ENCODE measurements at regions not wholly inside any gene's neighbourhood (a gene's known extent, or its start where the extent isn't known, plus 50 kb on each side); places are given as distances from the start of the nearest gene placed in this dataset.
"Not testable (repeated sequence)": the region's sequence is repeated elsewhere in the genome, so short reads cannot be mapped to it uniquely, and the experiment has no call there.

DNA sequence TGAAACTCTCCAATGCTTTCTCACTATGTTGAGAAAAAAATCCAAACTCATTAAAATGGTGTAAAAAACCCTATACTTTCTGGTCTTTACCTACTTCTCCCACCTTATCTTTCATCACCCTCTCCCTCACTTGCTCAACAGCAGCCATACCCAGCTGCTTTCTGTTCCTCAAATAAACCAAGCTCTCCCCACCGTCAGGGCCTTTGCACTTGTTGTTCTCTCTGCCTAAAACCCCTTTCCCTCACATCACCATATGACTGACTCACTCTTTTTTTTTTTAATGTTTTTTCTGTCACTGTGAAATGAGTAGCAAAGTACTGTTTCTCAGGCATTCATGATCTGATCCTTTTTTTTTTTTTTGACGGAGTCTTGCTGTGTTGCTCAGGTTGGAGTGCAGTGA, 122.3 kb upstream of the TMEM164 start:
- peak; percentile 93 for DNase-seq

- peak; percentile 23 for DNase-seq
Observed at GRCh38 chrX:109886122-109886761, 116.7 kb upstream of the TMEM164 start.

- DNase-seq = peak; percentile 89
Observed at GRCh38 chrX:109889289-109890006, 113.5 kb upstream of the TMEM164 start.

- no peak for DNase-seq
Observed at GRCh38 chrX:109890300-109890699, 112.6 kb upstream of the TMEM164 start.

DNA sequence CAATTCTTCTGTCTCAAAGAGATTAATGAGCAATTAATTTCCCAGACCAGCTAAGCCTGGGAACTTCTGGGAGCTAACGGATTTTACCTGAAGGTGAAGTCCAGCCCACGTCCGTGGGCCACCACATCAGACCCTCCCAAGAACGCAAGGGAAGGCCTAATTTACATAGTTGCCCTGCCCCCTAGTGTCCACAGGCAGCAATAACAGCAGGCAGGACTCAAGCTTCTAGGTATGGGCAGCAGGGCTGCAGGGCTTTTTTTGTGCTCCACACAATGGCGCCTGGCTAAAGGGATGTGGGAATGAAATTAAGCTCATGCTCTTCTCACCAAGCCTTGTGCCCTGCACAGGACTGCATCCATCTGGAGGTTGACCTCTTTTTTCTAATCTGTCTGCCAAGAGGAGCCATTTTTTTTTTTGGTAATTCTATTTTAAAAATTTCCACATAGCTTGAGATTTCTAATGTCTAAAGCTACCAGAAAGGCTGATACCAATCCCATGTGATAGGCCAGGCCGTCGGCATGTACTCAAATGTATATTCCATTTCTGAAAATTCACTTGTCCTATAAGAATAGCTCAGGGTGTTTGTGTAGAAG, 111.9 kb upstream of the TMEM164 start:
- peak; percentile 55 for DNase-seq

DNA sequence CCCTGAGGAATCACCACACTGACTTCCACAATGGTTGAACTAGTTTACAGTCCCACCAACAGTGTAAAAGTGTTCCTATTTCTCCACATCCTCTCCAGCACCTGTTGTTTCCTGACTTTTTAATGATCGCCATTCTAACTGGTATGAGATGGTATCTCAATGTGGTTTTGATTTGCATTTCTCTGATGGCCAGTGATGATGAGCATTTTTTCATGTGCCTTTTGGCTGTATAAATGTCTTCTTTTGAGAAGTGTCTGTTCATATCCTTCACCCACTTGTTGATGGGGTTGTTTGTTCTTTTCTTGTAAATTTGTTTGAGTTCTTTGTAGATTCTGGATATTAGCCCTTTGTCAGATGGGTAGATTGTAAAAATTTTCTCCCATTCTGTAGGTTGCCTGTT, 106.9 kb upstream of the TMEM164 start:
- DNase-seq = not testable (repeated sequence)

DNA sequence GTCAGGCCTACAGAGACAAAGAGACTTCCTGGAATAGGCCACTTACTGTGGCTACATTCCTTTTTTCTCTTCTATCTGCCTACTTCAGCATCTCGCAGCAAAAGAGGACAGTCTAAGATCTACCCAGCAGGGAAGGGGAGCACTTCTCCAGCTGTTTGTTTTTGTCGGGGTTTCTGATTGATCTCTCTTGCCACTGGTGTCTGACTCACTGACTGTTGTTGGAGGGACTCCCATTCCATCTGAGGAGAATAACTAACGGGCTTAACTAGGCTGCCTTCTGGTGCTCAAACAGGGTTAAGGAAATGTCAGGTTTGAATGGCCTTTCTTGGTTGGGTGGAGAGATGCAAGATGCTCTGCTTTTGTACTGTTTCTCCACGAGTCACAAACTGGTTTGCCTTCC, 100.2 kb upstream of the TMEM164 start:
- no peak for DNase-seq

DNA sequence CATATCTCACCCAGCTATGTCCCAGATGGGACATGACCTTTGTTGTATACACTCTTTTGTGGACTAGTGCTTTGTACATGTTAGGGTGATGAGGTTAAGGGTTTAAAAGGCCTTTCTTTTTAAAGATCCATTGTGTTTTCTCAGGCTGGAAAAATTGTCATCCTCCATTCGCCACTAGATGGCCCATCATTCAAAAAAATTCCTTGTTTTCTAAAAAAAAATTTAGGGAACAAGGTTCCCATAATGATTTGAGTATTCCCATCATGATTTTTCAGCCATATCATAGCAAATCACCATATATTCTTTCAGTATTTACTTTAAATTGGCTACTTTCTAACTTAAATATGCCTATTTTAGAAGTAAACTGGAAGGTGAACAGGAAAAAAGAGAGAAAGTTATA, 91.9 kb upstream of the TMEM164 start:
- DNase-seq = no peak

GRCh38 chrX:109912993-109913392, 89.9 kb upstream of the TMEM164 start:
- DNase-seq = not testable (repeated sequence)

DNA sequence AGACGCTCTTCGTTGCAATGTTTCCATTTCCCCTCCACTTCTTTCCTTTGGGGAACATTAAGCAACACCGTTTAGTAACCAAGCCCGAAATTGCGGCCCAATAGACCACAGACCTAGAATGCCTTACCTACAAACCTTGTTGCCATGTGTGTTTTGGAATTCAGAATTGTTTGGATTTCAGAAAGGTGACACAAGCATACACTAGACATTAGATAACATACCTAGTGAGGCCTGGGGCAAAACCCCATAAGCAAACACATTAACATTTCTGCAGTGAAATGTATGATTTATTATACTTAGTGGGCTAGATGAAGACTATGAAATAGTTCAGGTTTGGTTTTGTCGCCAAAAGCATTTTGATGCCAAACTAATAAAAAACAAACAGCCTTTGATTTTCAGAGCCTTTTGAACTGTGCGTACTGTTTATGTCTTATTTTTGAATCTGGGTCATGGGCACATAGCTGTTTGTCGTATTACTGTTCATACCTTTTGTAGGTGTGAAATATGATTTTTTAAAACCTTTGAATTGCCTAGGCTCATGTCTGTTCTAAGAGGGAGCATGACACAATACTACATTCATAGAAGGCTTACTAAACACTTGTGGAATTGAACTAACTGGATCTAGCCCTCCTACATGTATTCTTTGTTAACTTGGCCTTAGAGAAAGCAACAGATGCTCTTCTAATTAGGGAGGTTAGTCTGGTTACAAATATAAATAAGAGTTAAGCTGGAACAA, 88.6 kb upstream of the TMEM164 start:
- no peak for DNase-seq

DNA sequence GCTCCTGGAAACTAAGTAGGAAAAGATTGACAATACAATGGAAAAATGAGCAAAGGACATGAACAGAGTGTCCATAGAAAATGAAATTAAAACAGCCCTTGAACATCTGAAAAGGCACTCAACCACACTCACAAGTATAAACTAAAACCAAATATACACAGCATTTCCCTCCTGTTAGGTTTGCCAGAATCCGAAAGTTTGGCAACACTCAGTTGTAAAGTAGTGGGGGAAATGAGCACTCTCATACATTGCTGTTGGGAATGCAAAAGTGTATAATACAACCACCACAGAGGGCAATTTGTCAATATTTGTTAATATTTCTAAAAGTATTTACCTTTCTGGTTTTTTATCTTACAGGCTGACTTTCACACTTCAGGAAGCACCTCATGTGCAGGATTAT, 84.2 kb upstream of the TMEM164 start:
- no peak for DNase-seq

DNA sequence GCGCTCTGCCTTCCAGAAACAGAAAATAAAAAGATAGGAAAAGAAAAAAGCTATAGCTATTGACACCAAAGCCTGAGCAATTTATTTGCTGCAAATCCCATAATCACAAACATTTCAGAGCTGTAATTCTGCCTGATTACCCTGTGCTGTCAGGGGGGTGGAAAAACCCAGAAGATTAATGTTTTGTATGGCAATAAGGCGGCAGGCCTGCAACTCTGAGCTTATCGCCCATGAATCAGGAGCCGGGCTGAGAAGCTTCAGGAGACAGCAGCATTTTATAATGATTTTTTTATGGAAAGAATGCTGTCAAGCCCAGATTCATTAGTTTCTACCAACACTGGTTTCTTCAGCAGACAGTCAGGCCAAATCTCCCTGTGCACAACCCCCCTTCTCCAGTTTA, 82.6 kb upstream of the TMEM164 start:
- no peak for DNase-seq

- DNase-seq = no peak
Observed at GRCh38 chrX:109920868-109921267, 82.0 kb upstream of the TMEM164 start.

- DNase-seq = no peak
Observed at GRCh38 chrX:109922190-109922589, 80.7 kb upstream of the TMEM164 start.

DNA sequence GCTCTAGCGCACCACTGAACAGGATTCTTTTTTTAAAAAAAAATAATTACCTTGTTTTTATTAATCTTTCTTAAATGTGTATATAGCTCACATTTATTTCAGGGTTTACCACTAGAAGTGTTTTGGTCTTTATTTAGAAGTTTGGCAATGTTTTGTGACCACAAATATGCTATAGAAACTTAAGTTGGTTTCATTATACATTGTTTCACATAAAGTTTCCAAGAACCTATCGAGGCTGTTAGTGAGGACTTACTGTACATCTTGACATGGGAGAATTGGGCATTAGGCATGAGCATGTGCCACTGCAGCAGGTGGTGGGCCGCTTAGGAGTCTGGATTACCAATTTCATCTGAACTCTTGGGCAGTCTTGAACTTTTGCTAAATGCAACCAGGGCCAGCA, 77.9 kb upstream of the TMEM164 start:
- DNase-seq = peak; percentile 42

GRCh38 chrX:109925656-109926055, 77.3 kb upstream of the TMEM164 start:
- no peak for DNase-seq

DNA sequence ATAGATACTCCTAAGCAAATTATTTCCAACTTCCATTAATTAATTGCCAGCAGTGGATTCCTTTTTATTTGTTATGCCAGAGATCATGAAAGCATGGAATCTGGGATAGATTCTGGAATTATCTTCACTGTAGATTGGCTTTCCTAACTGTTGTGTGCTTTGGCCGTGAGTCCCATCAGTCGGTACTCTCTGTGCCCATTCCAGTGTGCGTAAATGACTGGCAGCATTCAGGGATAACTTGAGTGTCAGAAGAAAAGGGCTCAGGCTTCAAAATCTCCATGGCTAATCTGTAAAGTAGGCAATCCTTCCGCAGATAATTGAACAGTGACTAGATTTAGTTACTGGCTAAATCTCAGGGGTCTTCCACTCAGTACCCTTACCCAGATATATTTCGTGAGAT, 76.8 kb upstream of the TMEM164 start:
- DNase-seq = no peak

DNA sequence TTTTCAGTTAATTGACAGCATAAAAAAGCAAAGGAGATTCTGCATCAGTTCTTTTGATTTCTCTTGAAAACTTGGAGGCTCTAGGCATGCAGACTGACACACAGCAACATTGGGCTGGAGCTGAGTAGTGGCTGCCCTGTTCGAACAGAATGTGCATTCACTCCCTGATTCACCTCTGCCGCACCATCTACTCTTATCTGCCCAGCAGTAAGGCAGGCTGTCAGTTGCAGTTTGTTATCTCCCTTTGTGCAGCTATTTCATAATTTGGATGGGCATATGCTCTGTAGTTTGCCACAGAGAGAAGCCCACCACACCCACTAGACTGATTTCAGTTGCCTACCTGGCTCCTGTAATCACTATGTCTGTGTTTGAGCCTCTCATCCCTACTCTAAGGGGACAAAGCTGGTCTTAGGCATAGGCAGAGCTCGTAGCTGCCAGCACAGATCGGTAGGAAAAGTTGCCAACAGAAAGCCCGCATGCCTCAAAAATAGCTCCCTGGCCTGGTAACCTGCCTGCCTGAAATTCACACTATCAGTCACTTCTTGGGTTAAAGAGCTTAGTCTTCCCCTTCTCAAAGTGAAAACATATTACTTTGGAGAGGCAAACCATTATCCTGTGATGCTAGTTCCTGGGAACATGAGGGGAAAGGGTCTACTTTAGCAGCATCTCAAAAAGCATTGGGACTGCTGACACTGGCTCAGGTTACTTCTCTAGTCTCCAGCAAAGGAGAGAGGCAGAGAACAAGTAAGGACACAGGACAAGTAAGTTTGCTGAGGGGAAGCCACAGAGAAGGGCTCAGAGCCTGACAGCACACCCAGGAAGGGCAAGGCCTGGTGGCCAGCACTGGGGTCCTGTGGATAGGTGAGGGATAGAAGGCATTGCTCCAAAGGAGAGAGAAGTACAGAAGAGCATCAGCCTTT, 75.9 kb upstream of the TMEM164 start:
- DNase-seq = no peak

DNA sequence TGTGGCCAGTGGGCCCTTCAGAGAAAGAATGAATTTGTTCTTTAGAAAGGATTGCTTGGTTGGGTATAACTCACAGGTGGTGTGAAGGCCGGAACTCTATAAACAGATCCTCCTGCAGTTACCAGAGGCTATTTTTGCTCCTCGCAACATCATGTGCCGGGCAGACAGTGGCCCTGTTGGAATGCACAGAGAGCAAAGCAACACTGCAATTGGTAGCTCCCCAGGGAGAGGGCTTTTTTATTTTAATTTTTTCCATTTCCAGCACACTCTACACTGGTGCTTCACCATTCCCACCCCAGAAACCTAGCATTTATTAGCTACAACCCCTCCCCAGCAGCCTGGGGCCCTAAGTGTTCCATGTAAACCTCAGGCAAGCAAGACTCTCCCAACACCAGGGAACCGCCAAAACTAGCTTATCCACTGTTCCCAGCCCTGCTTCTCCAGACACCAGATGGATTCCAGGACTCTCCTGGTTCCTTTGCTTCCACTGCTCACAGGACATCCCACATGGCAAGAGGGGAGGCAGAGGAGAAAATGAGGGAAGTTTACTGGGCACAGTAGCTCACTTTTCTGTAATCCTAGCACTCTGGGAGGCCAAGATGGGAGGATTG, 75.1 kb upstream of the TMEM164 start:
- no peak for DNase-seq

DNA sequence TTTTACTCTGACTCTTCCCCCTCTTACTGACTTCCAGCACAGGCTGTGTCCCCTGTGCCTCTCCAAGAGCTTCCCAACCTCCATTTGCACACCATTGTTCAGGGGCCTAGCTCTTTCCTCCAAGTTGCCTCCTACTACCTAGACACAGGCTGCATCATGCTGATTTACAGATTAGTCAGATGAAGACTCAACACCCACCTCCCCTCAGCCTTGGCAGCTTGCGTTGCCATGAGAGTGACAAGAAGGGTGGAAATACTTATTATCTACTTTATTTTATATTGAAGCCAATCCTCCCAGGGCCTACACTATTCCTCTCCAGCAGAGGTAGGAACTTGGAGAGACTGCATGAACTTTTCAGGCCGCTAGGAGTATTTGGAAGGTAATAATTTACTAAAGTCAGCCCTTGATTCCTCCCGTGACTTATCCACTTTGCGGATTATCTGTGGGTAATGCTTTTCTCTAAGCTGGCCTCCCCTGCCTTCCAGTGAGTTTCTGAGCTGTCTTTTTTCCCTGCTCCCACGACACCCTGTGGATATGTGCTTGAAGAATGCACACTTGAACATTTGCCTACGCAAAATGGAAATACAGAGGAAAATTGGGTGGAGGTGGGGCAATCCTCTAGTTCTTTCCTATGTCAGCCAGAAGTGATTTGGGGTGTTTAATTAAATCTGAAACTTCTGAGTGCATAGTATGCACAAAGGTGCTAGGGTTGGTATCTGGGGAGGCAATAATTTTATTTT, 74.1 kb upstream of the TMEM164 start:
- no peak for DNase-seq

DNA sequence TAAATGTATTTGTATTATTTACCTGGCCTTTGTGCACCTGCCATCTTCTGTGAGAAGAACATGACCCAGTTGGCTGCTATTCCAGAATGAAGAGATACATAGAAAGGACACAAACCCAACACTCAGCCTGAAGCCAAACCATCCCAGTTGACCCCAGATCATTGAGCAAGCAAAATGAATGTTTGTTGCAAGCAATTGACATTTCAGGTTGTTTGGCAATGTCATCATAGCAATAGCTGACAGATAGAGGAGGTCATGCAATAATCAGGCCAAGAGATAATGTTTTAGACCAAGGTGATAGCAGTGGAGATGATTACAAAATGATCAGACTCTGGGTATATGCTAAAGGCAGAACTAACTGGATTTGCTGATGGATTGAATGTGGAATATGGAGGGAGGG, 71.2 kb upstream of the TMEM164 start:
- DNase-seq = no peak

Measured in MV-4-11 (cell line).